GM12891 (cell line): ENCODE measurements at regions not wholly inside any gene's neighbourhood (a gene's known extent, or its start where the extent isn't known, plus 50 kb on each side); places are given as distances from the start of the nearest gene placed in this dataset.

ENCODE experiments used
- PAX5 ChIP-seq: IDR thresholded peaks from 2 replicates; pipeline ENCODE4 v1.6.1; 2011; ENCODE audit warnings: low read length, moderate library complexity, mild to moderate bottlenecking; ENCODE audit not compliant: insufficient read depth, severe bottlenecking
- POLR2A ChIP-seq: IDR thresholded peaks from 2 replicates; pipeline ENCODE4 v1.6.1; 2011; ENCODE audit warnings: low read depth, low read length, control low read depth
- POLR2AphosphoS5 ChIP-seq: IDR thresholded peaks from 2 replicates; pipeline ENCODE4 v1.6.1; 2011; ENCODE audit warnings: low read depth, low read length, control low read depth
- POU2F2 ChIP-seq: IDR thresholded peaks from 2 replicates; pipeline ENCODE4 v1.6.1; 2011; ENCODE audit warnings: low read depth, mild to moderate bottlenecking, control low read depth, low read length, moderate library complexity
- SPI1 ChIP-seq: IDR thresholded peaks from 2 replicates; pipeline ENCODE4 v1.6.1; 2011; ENCODE audit warnings: low read depth, low read length, control low read depth
- TAF1 ChIP-seq: IDR thresholded peaks from 2 replicates; pipeline ENCODE4 v1.6.1; 2011; ENCODE audit warnings: low read depth, low read length, control low read depth

DNA sequence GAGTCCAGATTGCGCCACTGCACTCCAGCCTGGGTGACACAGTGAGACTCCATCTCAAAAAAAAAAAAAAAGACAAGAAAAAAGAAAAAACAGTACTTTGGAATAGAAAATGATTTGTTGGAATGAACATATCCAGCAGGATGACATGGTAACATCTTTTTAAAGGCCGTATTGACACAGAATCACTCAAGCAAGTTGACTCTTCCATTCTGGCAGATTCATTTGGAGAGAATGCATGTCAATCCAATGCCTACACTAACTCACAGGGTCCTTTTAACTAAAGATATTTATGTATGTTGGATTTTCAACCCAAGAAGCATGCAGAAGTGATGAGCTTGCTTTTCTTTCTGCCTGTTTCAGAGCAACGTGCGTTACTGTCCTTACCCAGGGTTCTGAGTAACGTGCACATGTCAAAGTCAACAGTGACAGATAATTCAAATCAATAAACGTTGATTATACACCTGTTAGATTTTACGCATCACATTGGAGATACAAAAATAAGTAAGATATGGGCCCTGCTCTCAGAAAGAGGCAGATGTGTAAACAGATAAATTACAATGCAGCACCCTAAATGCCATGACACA lies 77.1 kb upstream of the FNDC3B start:
- TF ChIP-seq TAF1 = no peak
- TF ChIP-seq POLR2A = no peak
- TF ChIP-seq POLR2AphosphoS5 = no peak
- no peak for TF ChIP-seq SPI1
- no peak for TF ChIP-seq POU2F2
- TF ChIP-seq PAX5 = no peak
